C4-2B (cell line): ENCODE measurements at regions not wholly inside any gene's neighbourhood (a gene's known extent, or its start where the extent isn't known, plus 50 kb on each side); places are given as distances from the start of the nearest gene placed in this dataset.

Source experiments
- CTCF ChIP-seq: fragments of 450-650 bp; conservative IDR thresholded peaks from 2 replicates; pipeline ENCODE4 v1.5.1; 2017; ENCODE audit warnings: mild to moderate bottlenecking
- ZFX ChIP-seq: fragments of 450-650 bp; IDR thresholded peaks from 2 replicates; pipeline ENCODE4 v1.6.1; 2017

- no peak for TF ChIP-seq CTCF
- TF ChIP-seq ZFX: no peak
Observed at GRCh38 chr10:111646021-111646420, 537.5 kb downstream of the GPAM start.
